GM18498 (cell line): ENCODE measurements at regions not wholly inside any gene's neighbourhood (a gene's known extent, or its start where the extent isn't known, plus 50 kb on each side); places are given as distances from the start of the nearest gene placed in this dataset.
"Not testable (repeated sequence)": the region's sequence is repeated elsewhere in the genome, so short reads cannot be mapped to it uniquely, and the experiment has no call there.

Experiments
- ATAC-seq: cut with Tn5 transposase; IDR thresholded peaks from one replicate; pipeline ENCODE4 v1.9.1; 2021; ENCODE audit warnings: mild to moderate bottlenecking, moderate library complexity; ENCODE audit not compliant: unreplicated experiment

- ATAC-seq: no peak
These were observed 524.5 kb upstream of the RGMB start for GRCh38 chr5:98248949-98249348.

DNA sequence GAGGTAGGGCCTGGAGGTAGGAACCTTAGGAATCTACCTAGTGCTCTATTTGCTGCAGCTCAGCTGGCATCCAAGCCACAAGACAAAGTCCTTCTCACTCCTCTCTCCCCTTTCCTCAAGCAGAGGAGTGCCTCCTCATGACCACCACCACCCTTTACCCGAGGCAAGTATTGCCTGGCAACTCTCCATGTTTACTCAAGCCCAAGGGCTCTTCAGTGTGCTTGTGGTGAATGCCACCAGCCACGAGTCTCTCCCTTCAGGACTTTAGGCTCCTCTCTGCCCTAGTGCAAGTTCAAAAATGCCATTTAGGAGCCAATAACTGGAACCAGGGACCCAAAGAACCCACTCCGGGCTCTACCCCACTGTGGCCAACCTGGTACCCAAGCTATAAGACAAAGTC is 514.5 kb upstream of the RGMB start:
- no peak for ATAC-seq

DNA sequence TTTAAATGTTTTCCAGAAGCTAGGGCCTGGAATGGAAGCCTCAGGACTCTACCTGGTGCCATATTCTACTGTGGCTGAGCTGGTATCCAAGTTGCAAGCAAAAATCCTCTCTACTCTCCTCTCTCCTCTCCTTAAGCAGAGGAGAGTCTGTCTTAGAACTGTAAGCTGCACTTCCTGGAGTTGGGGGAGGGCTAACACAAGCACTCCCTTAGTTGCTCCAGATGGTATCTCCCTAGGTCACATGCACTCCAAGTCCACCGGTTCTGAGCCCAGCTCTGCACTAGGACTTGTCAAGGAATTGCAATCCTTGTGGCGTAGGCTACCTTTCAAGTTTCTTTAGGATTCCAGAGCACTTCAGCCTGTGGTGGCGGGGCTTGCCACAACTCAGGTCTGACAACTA is 513.9 kb upstream of the RGMB start:
- ATAC-seq: no peak

- ATAC-seq: no peak
These were observed 510.4 kb upstream of the RGMB start for GRCh38 chr5:98263084-98263483.

GRCh38 chr5:98268162-98268860 is 505.2 kb upstream of the RGMB start:
- ATAC-seq: no peak

DNA sequence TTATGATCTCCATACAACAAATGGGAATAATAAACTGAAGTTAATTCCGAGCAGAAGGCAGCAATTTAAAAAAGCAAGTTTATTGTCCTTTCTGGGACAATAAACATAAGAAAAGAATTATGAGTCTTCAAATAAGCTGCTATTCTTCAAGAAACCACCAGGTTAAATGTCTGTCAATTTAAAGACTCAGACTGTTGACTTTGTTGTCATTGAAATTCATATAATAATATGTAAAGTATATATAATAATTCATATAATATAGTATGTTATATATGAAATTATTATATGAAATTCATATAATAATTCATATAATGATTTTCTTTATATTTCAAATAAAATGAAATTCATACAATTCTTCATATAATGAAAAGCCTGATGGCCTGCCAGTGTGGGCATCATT is 497.5 kb upstream of the RGMB start:
- ATAC-seq: no peak

- ATAC-seq: no peak
These were observed 490.9 kb upstream of the RGMB start for GRCh38 chr5:98282521-98282920.

GRCh38 chr5:98292496-98292895 is 481.0 kb upstream of the RGMB start:
- ATAC-seq: no peak

- ATAC-seq: no peak
These were observed 477.0 kb upstream of the RGMB start for GRCh38 chr5:98296426-98296825.

DNA sequence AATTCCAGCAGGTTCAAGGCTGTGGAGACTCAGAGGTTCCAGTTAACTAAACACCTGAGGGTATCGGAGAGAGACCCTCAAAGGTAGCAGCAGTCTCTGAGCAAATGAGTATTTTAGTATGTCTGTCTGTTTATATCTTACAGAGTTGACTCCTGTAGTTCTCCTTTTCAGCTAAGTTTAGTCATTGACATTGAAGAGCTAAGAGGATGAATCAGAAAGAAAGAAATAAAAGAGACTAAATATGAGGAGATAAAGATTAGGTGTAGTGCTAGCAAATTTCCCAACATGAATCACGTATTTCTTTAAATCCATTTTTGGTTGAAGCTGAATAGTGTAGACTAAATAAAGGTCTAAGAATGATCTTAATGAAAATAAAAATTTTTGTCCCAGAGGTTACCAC is 474.0 kb upstream of the RGMB start:
- ATAC-seq: no peak

DNA sequence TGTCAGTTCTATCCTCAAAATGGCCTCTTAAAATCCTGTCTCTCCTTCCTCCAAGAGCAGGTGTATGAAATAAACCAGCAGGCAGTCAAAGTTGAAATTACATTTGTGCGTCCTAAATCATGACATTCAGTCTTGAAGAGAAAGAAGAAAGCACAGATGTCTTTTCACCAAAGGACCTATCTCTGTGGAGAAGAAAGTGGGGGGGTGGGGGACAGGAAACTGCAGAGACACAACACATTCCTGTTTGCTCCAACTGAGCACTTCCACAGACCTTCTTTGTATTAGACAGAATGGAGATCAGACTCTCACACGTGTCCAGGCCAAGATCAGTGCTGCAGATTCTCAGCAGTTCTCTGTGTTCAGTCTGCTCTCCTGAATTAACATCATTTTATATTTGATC is 471.9 kb upstream of the RGMB start:
- no peak for ATAC-seq

GRCh38 chr5:98307811-98308210 is 465.7 kb upstream of the RGMB start:
- no peak for ATAC-seq

DNA sequence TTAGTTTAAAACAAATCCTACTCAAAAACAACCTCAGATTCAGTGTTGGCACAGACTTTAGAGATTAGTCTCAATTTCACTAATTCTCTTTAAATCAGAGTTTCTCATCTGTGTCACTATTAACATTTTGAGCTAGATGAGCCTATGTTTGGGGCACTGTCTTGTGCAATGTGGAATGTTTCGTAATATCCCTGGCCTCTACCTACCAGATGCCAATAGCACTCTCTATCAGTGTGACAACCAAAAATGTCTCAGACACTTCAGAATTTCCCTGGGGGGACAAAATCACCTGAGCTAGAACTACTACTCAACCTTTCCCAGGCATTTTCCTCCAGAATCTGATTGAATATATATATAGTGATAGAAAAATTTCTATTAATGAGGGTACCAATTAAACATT is 465.2 kb upstream of the RGMB start:
- ATAC-seq: no peak

GRCh38 chr5:98308960-98309359 is 464.5 kb upstream of the RGMB start:
- no peak for ATAC-seq

DNA sequence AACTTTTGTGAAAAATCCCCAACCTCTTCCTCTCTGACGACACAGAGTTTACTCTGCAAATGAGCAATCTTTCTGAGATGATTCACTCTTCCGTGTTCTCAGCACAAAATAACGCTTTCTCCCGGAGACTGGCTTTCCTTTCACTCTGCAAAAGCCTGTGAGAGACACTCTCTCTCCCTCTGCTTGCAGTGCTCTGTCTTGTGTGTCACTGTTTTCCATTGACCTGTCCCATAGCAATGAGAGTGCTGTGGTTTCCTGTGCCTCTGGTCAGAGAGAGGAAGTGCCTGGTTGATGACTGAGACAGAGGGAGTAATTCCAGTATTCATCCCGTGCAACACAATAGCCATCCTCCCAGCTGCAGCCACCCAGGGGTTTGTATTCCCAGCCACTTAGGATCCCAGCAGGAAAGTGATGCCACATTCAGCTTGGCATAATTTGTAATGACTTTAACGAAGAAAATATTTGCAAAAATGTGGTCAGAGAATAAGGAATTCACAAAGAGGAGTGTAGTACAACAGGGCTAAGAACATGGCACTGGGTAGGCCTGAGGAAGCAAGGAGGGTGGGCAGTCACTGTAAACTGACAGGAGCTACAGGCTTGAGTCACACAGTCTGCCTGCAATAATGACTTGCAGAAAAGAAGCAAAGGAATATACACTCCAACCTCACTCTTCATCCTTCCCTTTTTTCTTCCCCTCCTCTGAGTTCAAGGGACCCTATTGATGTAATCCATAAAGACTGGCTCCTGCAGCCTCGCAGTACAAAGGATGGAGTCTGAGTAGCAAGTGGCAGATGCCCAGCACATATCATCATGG is 463.5 kb upstream of the RGMB start:
- ATAC-seq: peak; percentile 77

- ATAC-seq: no peak
These were observed 459.2 kb upstream of the RGMB start for GRCh38 chr5:98314292-98314691.

- no peak for ATAC-seq
These were observed 455.1 kb upstream of the RGMB start for GRCh38 chr5:98318386-98318785.

- no peak for ATAC-seq
These were observed 454.0 kb upstream of the RGMB start for GRCh38 chr5:98319299-98320011.

- ATAC-seq: no peak
These were observed 453.1 kb upstream of the RGMB start for GRCh38 chr5:98320343-98320742.

GRCh38 chr5:98321361-98321760 is 452.1 kb upstream of the RGMB start:
- no peak for ATAC-seq

DNA sequence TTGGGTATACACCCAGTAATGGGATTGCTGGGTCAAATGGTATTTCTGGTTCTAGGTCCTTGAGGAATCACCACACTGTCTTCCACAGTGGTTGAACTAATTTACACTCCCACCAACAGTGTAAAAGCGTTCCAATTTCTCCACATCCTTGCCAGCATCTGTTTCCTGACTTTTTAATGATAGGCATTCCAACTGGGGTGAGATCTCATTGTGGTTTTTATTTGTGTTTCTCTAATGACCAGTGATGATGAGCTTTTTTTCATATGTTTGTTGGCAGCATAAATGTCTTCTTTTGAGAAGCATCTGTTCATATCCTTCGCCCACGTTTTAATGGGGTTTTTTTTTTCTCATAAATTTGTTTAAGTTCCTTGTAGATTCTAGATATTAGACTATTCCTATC is 448.3 kb upstream of the RGMB start:
- not testable (repeated sequence) for ATAC-seq

DNA sequence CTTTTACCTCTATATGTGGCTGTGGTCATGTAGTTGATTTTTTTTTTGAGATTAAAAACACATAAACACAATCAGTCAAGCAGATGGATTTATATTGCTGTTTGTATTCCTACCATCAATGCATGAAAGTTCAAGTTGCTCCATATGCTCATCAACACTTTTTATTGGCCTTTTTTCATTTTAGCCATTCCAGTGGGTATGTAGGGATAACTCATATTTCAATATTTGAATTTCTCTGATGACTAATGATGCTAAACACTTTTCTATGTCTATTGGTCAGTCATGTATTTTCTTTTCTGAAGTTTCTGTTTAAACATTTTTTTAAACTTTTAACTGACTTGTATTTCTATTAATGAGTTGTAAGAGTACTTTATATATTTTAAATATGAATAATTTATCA is 445.4 kb upstream of the RGMB start:
- ATAC-seq: no peak
